K562 (cell line): ENCODE measurements at regions not wholly inside any gene's neighbourhood (a gene's known extent, or its start where the extent isn't known, plus 50 kb on each side); places are given as distances from the start of the nearest gene placed in this dataset.

Source experiments
- ATAC-seq: fragments of 200-7000 bp; cut with Tn5 transposase; 3 replicates; pipeline ENCODE4 v1.9.1; 2020; ENCODE audit warnings: moderate library complexity
- BruUV-seq: library from RNA; stranded (reverse); fragments of 400-500 nt; replicated peaks from 2 replicates; lab custom pipeline; 2021; lab: Mats Ljungman, UMichigan
- CTCF ChIA-PET: fragments of 300-600 bp; formaldehyde crosslinking; extraction: SDS; loops from one replicate; lab custom pipeline; 2021; ENCODE audit warnings: low intra/inter-chr PET ratio; lab: Yijun Ruan, JAX
- POLR2A ChIA-PET: fragments of 300-600, 350-650 bp; sonication (Branson Sonifier 250); formaldehyde crosslinking; extraction: SDS; loops from one replicate; lab custom pipeline; 2021; ENCODE audit warnings: antibody characterized with exemption, inconsistent platforms; lab: Yijun Ruan, JAX
- DNase-seq, 4 experiments: peaks; one replicate each; pipeline versions ENCODE4 v3.0.0 to v3.0.0-alpha.2; 2011 to 2018; ENCODE audit warnings: low spot score in 3 of 4, mixed read lengths in 3 of 4; ENCODE audit errors: extremely low read depth in 1 of 4
- FAIRE-seq: peaks from 2 replicates; lab custom pipeline; 2011; peaks lifted over from hg19 to GRCh38; lab: Jason Lieb, UNC
- H2AFZ ChIP-seq: 2 replicates; pipeline ENCODE4 v1.6.0; 2011; ENCODE audit warnings: low read depth, low read length, control low read depth, inconsistent platforms
- H3K27ac ChIP-seq: fragments of 200-600 bp; 3 replicates; pipeline ENCODE4 v1.8.0; 2011; ENCODE audit warnings: low read depth, mild to moderate bottlenecking, control low read depth, inconsistent platforms, low read length, moderate library complexity, mixed read lengths; ENCODE audit errors: extremely low read depth
- H3K27me3 ChIP-seq, 2 experiments: fragments of 300-600 bp in 1 of 2; 2 replicates in 1 of 2; 3 replicates in 1 of 2; pipeline versions ENCODE4 v1.6.0 to v1.8.0; 2011; ENCODE audit warnings: inconsistent platforms in 2 of 2, low read length in 2 of 2, mild to moderate bottlenecking in 1 of 2, mixed read lengths in 1 of 2, moderate library complexity in 1 of 2; ENCODE audit not compliant: control insufficient read depth in 2 of 2, insufficient read depth in 2 of 2
- H3K36me3 ChIP-seq: fragments of 300-600 bp; 3 replicates; pipeline ENCODE4 v1.8.0; 2011; ENCODE audit warnings: mild to moderate bottlenecking, low read length, inconsistent platforms; ENCODE audit not compliant: control insufficient read depth, insufficient read depth
- H3K4me1 ChIP-seq, 2 experiments: fragments of 200-600 bp in 1 of 2; replicated peaks in 1 of 2; 2 replicates in 1 of 2; 3 replicates in 1 of 2; pipeline versions ENCODE4 v1.5.1 to v1.8.0; 2011; ENCODE audit warnings: inconsistent platforms in 2 of 2, low read length in 2 of 2, mild to moderate bottlenecking in 1 of 2, mixed read lengths in 1 of 2, moderate library complexity in 1 of 2; ENCODE audit not compliant: control insufficient read depth in 2 of 2, insufficient read depth in 2 of 2
- H3K4me2 ChIP-seq: 2 replicates; pipeline ENCODE4 v1.6.1; 2011; ENCODE audit warnings: low read length, control low read depth, inconsistent platforms, mixed read lengths; ENCODE audit not compliant: insufficient read depth
- H3K4me3 ChIP-seq: fragments of 200-600 bp; sonication (generic), shearing (Covaris generic); 2 replicates; pipeline ENCODE4 v1.5.1; 2016; ENCODE audit warnings: control low read depth, inconsistent platforms
- H3K79me2 ChIP-seq: fragments of 200-600 bp; 3 replicates; pipeline ENCODE4 v1.8.0; 2011; ENCODE audit warnings: low read length, inconsistent platforms; ENCODE audit not compliant: control insufficient read depth, insufficient read depth
- H3K9ac ChIP-seq, 2 experiments: 2 replicates each; pipeline versions ENCODE4 v1.6.0 to v1.6.1; 2011; ENCODE audit warnings: low read depth in 2 of 2, low read length in 2 of 2, control low read depth in 1 of 2, inconsistent platforms in 1 of 2, mild to moderate bottlenecking in 1 of 2, mixed read lengths in 1 of 2; ENCODE audit not compliant: insufficient read depth in 1 of 2
- H3K9me1 ChIP-seq: one replicate; pipeline ENCODE4 v1.6.0; 2011; ENCODE audit warnings: inconsistent platforms, mild to moderate bottlenecking, low read length, moderate library complexity; ENCODE audit not compliant: control insufficient read depth, insufficient read depth
- H3K9me3 ChIP-seq: replicated peaks from 2 replicates; pipeline ENCODE4 v1.5.1; 2011; ENCODE audit warnings: low read depth, low read length, inconsistent platforms; ENCODE audit not compliant: control insufficient read depth, insufficient read depth
- H4K20me1 ChIP-seq: replicated peaks from 2 replicates; pipeline ENCODE4 v1.6.1; 2011; ENCODE audit warnings: low read length, inconsistent platforms, mixed read lengths; ENCODE audit not compliant: control insufficient read depth, insufficient read depth
- EHMT2 ChIP-seq: fragments of 450-650 bp; IDR thresholded peaks from 2 replicates; pipeline ENCODE4 v1.6.1; 2018; ENCODE audit warnings: antibody characterized with exemption
- NCOA2 ChIP-seq, 2 experiments: fragments of 450-650 bp; IDR thresholded peaks; 2 replicates each; pipeline ENCODE4 v1.6.1; 2018; ENCODE audit warnings: mild to moderate bottlenecking in 2 of 2, moderate library complexity in 1 of 2; ENCODE audit not compliant: partially characterized antibody in 2 of 2
- REST ChIP-seq, 2 experiments: fragments of 450-650 bp; formaldehyde crosslinking in 1 of 2; IDR thresholded peaks; 2 replicates each; pipeline versions ENCODE4 v1.4.0 to v1.6.1; 2014 to 2020; ENCODE audit warnings: mild to moderate bottlenecking in 2 of 2, borderline replicate concordance in 1 of 2, low read depth in 1 of 2
- WGBS: fragments of 100-300 bp; shearing (Covaris generic); methylation state at CpG from one replicate; pipeline ENCODE4 v1.1.6; 2016; ENCODE audit warnings: low coverage, mixed read lengths; ENCODE audit not compliant: insufficient coverage; ENCODE audit errors: missing lambda C conversion rate; 5-methylcytosine and 5-hydroxymethylcytosine counted together
- in situ Hi-C: fragments of 300-500 bp; cut with MboI; formaldehyde crosslinking; loops from 4 replicates; pipeline ENCODE4 v1.15.0; 2018; ENCODE audit warnings: inconsistent platforms, mixed read lengths
- intact Hi-C: fragments of 100-400 bp; cut with micrococcal nuclease; formaldehyde crosslinking; loops from 2 replicates; pipeline ENCODE4 v1.14.2; 2022
- TF ChIP-seq, protein P1 (sequence below): IDR thresholded peaks from 2 replicates; pipeline ENCODE4 v1.6.1; 2012; ENCODE audit warnings: low read depth, low read length, improper control_type of control experiment, borderline replicate concordance

GRCh38 chr11:43214471-43214870, 97.3 kb upstream of the API5 start (continued):
- TF ChIP-seq REST (IDR thresholded peaks at IDR 0.05; ENCODE audit: borderline replicate concordance) (peak; percentile 79), REST (CRISPR knock-in tag; IDR thresholded peaks at IDR 0.05; ENCODE audit: low read depth) (no peak), EHMT2 (peak; percentile 60; the same call in 1 of the 2 replicates)

DNA sequence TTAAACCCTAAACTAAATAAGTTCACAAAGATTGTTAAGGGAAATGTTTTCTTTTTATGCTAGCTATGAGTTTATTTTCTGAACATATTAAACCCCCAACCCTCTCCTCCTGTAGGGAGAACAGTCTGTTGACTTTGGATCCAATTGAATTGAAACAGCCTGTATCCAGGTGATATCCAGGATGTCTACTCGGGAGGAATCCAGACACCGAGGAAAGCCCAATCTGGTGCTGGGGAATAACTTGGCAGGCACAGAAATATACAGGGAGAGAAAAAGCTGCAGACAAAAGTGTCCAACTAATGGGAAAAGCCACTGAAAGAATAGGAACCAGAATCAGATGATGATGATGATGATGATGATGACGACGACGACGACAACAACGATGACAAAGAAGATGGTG, 93.9 kb upstream of the API5 start:
- Histone ChIP-seq H3K9me3 (no peaks in the 10 kb centered on the region; the same call in 1 of the 2 replicates), H3K79me2 (no peaks in the 10 kb centered on the region), H3K27me3 (no peaks in the 10 kb centered on the region), H3K36me3 (no peaks in the 10 kb centered on the region), H3K9me1 (no peaks in the 10 kb centered on the region), H3K4me1 (no peaks in the 10 kb centered on the region), H3K27ac (no peak overlapping the region), H4K20me1 (no peaks in the 10 kb centered on the region), H3K9ac (no peak overlapping the region), H3K4me2 (no peak overlapping the region), H2AFZ (no peak overlapping the region), H3K4me3 (no peak overlapping the region)
- no TSS peak for BruUV-seq
- TF ChIP-seq NCOA2 (IDR thresholded peaks at IDR 0.05; ENCODE audit: partially characterized antibody in 2 of 2): no peak
- TF ChIP-seq, protein P1, sequence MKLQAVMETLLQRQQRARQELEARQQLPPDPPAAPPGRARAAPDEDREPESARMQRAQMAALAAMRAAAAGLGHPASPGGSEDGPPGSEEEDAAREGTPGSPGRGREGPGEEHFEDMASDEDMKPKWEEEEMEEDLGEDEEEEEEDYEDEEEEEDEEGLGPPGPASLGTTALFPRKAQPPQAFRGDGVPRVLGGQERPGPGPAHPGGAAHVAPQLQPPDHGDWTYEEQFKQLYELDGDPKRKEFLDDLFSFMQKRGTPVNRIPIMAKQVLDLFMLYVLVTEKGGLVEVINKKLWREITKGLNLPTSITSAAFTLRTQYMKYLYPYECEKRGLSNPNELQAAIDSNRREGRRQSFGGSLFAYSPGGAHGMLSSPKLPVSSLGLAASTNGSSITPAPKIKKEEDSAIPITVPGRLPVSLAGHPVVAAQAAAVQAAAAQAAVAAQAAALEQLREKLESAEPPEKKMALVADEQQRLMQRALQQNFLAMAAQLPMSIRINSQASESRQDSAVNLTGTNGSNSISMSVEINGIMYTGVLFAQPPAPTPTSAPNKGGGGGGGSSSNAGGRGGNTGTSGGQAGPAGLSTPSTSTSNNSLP: no peak
- POLR2A ChIA-PET: no interaction called here
- CTCF ChIA-PET: no interaction called here
- 2% methylated on average over 7 of the region's 7 CpGs for WGBS
- FAIRE-seq: no peak
- intact Hi-C loops: no loop called here
- no peak for ATAC-seq
- in situ Hi-C loops: no loop called here
- no peak for DNase-seq
